Skeletal muscle tissue (tissue), 3 donors: ENCODE measurements at regions not wholly inside any gene's neighbourhood (a gene's known extent, or its start where the extent isn't known, plus 50 kb on each side); places are given as distances from the start of the nearest gene placed in this dataset.

Experiments used
- H3K27ac ChIP-seq: one replicate; pipeline ENCODE4 v1.7.0; 2013; ENCODE audit warnings: mild to moderate bottlenecking, low read depth, low read length, inconsistent platforms
- H3K27me3 ChIP-seq, 3 donors: one replicate each; pipeline ENCODE4 v1.7.0; 2013; ENCODE audit warnings: low read length in 3 of 3; ENCODE audit not compliant: control insufficient read depth in 3 of 3, insufficient read depth in 3 of 3
- H3K36me3 ChIP-seq, 3 donors: one replicate each; pipeline ENCODE4 v1.7.0; 2013; ENCODE audit warnings: low read length in 3 of 3; ENCODE audit not compliant: control insufficient read depth in 3 of 3, insufficient read depth in 3 of 3
- H3K4me1 ChIP-seq, 3 donors: one replicate each; pipeline ENCODE4 v1.7.0; 2013; ENCODE audit warnings: low read length in 3 of 3, mild to moderate bottlenecking in 3 of 3; ENCODE audit not compliant: control insufficient read depth in 3 of 3, insufficient read depth in 3 of 3
- H3K4me3 ChIP-seq, 3 donors: one replicate each; pipeline ENCODE4 v1.7.0; 2013; ENCODE audit warnings: low read length in 3 of 3
- H3K9ac ChIP-seq, 3 donors: one replicate each; pipeline ENCODE4 v1.7.0; 2013; ENCODE audit warnings: low read length in 3 of 3, mild to moderate bottlenecking in 3 of 3, moderate library complexity in 2 of 3, low read depth in 1 of 3
- H3K9me3 ChIP-seq, 3 donors: one replicate each; pipeline ENCODE4 v1.7.0; 2013; ENCODE audit warnings: low read length in 3 of 3; ENCODE audit not compliant: control insufficient read depth in 3 of 3
- donor health status: Osteomylitis.

GRCh38 chr3:147730284-147730683 is 321.1 kb downstream of the ZIC1 start:
- no peaks in the 10 kb centered on the region for H3K4me1 ChIP-seq
- H3K27ac ChIP-seq, result no peak overlapping the region
- no peaks in the 10 kb centered on the region for H3K36me3 ChIP-seq
- H3K4me3 ChIP-seq, result no peak overlapping the region
- no peaks in the 10 kb centered on the region for H3K9me3 ChIP-seq
- H3K27me3 ChIP-seq, result no peaks in the 10 kb centered on the region
- peak overlapping the region in 1 of 3 donors; percentile 14 for H3K9ac ChIP-seq

DNA sequence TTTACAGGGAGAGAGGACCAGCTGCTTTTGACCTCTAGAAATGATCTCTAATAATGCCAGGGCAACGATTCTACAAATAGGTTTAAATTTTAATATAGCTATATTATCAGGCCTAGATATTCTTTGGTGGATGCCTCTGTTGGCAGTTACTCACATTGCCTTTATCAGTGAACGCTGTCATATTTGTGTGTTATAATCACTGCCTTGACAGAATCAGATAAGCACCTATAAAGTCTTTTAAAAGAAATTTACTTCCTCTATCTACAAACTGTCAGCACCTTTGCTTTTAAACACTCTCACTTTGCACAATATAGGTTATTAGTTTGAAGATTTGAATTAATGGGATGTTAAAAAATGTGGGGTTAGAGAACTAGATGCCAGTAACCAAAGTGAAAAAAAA is 324.1 kb downstream of the ZIC1 start:
- Histone ChIP-seq H3K4me1 (no peaks in the 10 kb centered on the region), H3K4me3 (no peak overlapping the region), H3K27ac (no peak overlapping the region), H3K9ac (no peak overlapping the region), H3K27me3 (no peaks in the 10 kb centered on the region), H3K9me3 (no peaks in the 10 kb centered on the region), H3K36me3 (no peaks in the 10 kb centered on the region)

GRCh38 chr3:147735616-147736015 is 326.5 kb downstream of the ZIC1 start:
- Histone ChIP-seq H3K4me1 (no peaks in the 10 kb centered on the region), H3K9ac (no peak overlapping the region), H3K4me3 (no peak overlapping the region), H3K27ac (no peak overlapping the region), H3K9me3 (no peaks in the 10 kb centered on the region), H3K27me3 (no peaks in the 10 kb centered on the region), H3K36me3 (no peaks in the 10 kb centered on the region)

GRCh38 chr3:147736226-147736625 is 327.1 kb downstream of the ZIC1 start:
- Histone ChIP-seq H3K27ac (no peak overlapping the region), H3K9ac (no peak overlapping the region), H3K36me3 (no peaks in the 10 kb centered on the region), H3K9me3 (no peaks in the 10 kb centered on the region), H3K4me3 (no peak overlapping the region), H3K4me1 (no peaks in the 10 kb centered on the region), H3K27me3 (no peaks in the 10 kb centered on the region)

GRCh38 chr3:147737376-147737775 is 328.2 kb downstream of the ZIC1 start:
- Histone ChIP-seq H3K9ac (no peak overlapping the region), H3K27ac (no peak overlapping the region), H3K4me3 (no peak overlapping the region), H3K36me3 (no peaks in the 10 kb centered on the region), H3K4me1 (no peaks in the 10 kb centered on the region), H3K9me3 (no peaks in the 10 kb centered on the region), H3K27me3 (no peaks in the 10 kb centered on the region)

DNA sequence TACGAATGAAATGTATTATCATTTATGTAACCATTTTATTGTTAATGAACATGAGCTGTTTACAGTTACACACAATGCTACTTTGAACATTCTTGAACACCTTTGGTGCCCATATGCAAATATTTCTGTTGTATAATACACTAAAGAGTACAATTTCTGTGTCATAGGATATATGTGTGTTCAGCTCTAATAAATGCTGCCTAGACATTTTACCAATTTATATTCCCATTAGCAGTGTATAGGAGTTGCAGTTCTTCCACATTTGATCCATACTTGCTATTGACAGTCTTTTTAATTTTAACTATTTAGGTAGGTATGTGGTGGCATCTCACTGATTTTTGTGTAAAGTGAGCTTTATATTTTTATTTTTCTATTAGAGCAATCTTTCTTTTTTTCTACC is 331.8 kb downstream of the ZIC1 start:
- H3K36me3 ChIP-seq, result no peaks in the 10 kb centered on the region
- H3K9ac ChIP-seq, result no peak overlapping the region
- H3K9me3 ChIP-seq, result no peaks in the 10 kb centered on the region
- no peaks in the 10 kb centered on the region for H3K27me3 ChIP-seq
- no peak overlapping the region for H3K4me3 ChIP-seq
- H3K27ac ChIP-seq, result no peak overlapping the region
- H3K4me1 ChIP-seq, result no peaks in the 10 kb centered on the region

DNA sequence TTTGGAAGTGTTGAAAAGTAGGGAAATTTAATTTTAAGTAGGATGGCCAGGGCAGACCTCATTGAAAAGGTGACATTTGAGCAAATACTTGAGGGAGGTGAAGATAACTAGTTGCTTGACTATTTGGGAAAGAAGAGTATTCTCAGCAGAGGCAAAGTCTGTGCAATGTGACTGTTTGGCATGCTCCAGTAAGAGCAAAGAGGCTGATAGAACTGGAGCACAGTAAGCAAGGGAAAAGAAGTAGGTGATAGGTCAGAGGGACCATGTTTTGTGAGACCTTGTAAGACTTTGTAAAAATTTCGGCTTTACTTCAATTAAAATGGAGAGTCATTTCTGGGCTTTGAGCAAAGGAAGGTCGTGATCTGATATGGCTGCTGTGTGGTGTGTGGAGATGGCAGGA is 335.8 kb downstream of the ZIC1 start:
- Histone ChIP-seq H3K9me3 (no peaks in the 10 kb centered on the region), H3K4me3 (no peak overlapping the region), H3K27me3 (no peaks in the 10 kb centered on the region), H3K4me1 (no peaks in the 10 kb centered on the region), H3K36me3 (no peaks in the 10 kb centered on the region), H3K9ac (no peak overlapping the region), H3K27ac (no peak overlapping the region)

DNA sequence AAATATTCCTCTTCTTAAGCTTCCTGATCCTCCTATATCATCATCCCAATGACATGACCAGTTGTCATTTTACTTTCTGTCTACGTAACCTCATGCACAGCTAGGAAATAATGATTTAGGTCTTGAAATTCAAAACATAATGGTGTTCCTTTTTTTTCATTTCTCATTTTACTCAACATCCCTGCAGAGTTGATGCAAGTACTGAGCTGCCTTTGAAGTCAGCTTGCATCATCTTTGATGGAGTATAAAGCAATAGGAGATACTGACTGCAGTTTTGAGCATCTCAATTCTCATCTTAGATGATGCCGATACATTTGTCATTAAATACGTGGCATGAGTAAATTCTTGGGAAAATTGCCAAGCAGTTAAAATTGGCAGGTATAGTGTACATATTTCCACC is 346.1 kb downstream of the ZIC1 start:
- Histone ChIP-seq H3K4me3 (no peak overlapping the region), H3K4me1 (peaks cover 0 to 13% (median 9%) of the 10 kb centered on the region in 3 donors), H3K9me3 (no peaks in the 10 kb centered on the region), H3K27ac (no peak overlapping the region), H3K9ac (no peak overlapping the region), H3K27me3 (no peaks in the 10 kb centered on the region), H3K36me3 (no peaks in the 10 kb centered on the region)

DNA sequence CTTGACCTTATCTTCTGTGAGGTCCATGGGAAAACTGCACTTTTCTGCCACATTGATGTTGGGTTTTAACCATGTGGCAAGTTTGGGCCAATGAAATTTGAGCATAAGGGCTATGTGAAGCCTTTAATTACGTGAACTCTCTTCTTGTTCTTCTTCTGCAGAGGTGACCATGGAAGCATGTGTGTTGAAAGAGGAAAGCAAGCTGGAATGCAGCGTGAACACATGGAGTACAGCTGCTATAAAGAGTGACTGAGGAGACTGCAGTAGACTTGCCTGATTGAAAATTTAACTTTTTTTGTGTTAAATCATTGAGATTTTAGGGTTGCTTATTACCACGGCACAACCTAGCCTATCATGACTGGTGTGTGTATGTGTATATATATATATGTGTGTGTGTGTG is 347.3 kb downstream of the ZIC1 start:
- no peaks in the 10 kb centered on the region for H3K27me3 ChIP-seq
- H3K36me3 ChIP-seq, result no peaks in the 10 kb centered on the region
- H3K4me3 ChIP-seq, result no peak overlapping the region
- no peak overlapping the region for H3K9ac ChIP-seq
- no peaks in the 10 kb centered on the region for H3K9me3 ChIP-seq
- peaks cover 0 to 17% (median 9%) of the 10 kb centered on the region in 3 donors for H3K4me1 ChIP-seq
- no peak overlapping the region for H3K27ac ChIP-seq

GRCh38 chr3:147757866-147758265 is 348.7 kb downstream of the ZIC1 start:
- Histone ChIP-seq H3K27ac (peak overlapping the region; percentile 86), H3K9ac (peak overlapping the region in 1 of 3 donors; percentile 42), H3K27me3 (no peaks in the 10 kb centered on the region), H3K9me3 (no peaks in the 10 kb centered on the region), H3K4me1 (peaks cover 0 to 17% (median 9%) of the 10 kb centered on the region in 3 donors), H3K4me3 (no peak overlapping the region), H3K36me3 (no peaks in the 10 kb centered on the region)

DNA sequence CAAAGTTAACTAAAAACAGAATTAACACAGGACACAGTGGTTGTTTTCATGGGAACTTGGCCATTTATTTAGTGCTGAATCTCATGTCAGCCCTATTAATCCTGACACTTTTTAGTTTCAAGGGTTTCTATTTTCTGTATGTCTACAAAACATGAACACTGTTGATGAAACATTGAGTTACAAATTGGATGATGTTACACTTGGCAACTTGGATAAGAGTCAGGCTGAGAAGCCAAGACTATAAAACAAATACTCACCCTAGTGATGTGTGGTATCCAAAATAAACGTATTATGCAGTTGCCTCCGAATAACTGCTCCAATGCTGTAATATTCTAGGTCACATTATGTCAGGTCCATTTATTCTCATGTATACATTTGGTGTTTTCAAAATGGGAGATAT is 349.6 kb downstream of the ZIC1 start:
- Histone ChIP-seq H3K9ac (peak overlapping the region in 1 of 3 donors; percentile 42), H3K27me3 (no peaks in the 10 kb centered on the region), H3K4me3 (peak overlapping the region in 2 of 3 donors; percentile 26 to 41), H3K36me3 (no peaks in the 10 kb centered on the region), H3K27ac (peak overlapping the region; percentile 86), H3K4me1 (peaks cover 0 to 17% (median 9%) of the 10 kb centered on the region in 3 donors), H3K9me3 (no peaks in the 10 kb centered on the region)
